GM06990 (cell line): ENCODE measurements at regions not wholly inside any gene's neighbourhood (a gene's known extent, or its start where the extent isn't known, plus 50 kb on each side); places are given as distances from the start of the nearest gene placed in this dataset.

Source experiments
- DNase-seq: peaks from one replicate; pipeline ENCODE4 v3.0.0-alpha.2; 2011; ENCODE audit not compliant: insufficient read length; ENCODE audit errors: extremely low read depth
- H3K27me3 ChIP-seq: replicated peaks from 2 replicates; pipeline ENCODE4 v1.6.0; 2011; ENCODE audit warnings: low read length; ENCODE audit not compliant: control insufficient read depth, insufficient read depth
- H3K36me3 ChIP-seq: 2 replicates; pipeline ENCODE4 v1.5.1; 2011; ENCODE audit warnings: low read length; ENCODE audit not compliant: control insufficient read depth, insufficient read depth
- H3K4me3 ChIP-seq: replicated peaks from 2 replicates; pipeline ENCODE4 v1.5.1; 2011; ENCODE audit warnings: low read depth, mild to moderate bottlenecking, control low read depth, low read length
- TF ChIP-seq, protein P1 (sequence below): IDR thresholded peaks from 2 replicates; pipeline ENCODE4 v1.5.1; 2011; ENCODE audit warnings: low read length, control low read depth, mild to moderate bottlenecking, inconsistent platforms; ENCODE audit not compliant: insufficient read depth, poor library complexity, severe bottlenecking

- TF ChIP-seq, protein P1, sequence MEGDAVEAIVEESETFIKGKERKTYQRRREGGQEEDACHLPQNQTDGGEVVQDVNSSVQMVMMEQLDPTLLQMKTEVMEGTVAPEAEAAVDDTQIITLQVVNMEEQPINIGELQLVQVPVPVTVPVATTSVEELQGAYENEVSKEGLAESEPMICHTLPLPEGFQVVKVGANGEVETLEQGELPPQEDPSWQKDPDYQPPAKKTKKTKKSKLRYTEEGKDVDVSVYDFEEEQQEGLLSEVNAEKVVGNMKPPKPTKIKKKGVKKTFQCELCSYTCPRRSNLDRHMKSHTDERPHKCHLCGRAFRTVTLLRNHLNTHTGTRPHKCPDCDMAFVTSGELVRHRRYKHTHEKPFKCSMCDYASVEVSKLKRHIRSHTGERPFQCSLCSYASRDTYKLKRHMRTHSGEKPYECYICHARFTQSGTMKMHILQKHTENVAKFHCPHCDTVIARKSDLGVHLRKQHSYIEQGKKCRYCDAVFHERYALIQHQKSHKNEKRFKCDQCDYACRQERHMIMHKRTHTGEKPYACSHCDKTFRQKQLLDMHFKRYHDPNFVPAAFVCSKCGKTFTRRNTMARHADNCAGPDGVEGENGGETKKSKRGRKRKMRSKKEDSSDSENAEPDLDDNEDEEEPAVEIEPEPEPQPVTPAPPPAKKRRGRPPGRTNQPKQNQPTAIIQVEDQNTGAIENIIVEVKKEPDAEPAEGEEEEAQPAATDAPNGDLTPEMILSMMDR, result no peak
- H3K27me3 ChIP-seq, result no peaks in the 10 kb centered on the region; the same call in 1 of the 2 replicates
Measured at GRCh38 chr10:78972160-78972946, 96.4 kb upstream of the ZMIZ1 start.

GRCh38 chr10:78972947-78973900 is 95.5 kb upstream of the ZMIZ1 start:
- no peaks in the 10 kb centered on the region; the same call in 1 of the 2 replicates for H3K27me3 ChIP-seq

More at GRCh38 chr10:78972160-78972946, 96.4 kb upstream of the ZMIZ1 start:
- Histone ChIP-seq H3K36me3 (no peaks in the 10 kb centered on the region), H3K4me3 (no peak overlapping the region)
- DNase-seq, result no peak

DNA sequence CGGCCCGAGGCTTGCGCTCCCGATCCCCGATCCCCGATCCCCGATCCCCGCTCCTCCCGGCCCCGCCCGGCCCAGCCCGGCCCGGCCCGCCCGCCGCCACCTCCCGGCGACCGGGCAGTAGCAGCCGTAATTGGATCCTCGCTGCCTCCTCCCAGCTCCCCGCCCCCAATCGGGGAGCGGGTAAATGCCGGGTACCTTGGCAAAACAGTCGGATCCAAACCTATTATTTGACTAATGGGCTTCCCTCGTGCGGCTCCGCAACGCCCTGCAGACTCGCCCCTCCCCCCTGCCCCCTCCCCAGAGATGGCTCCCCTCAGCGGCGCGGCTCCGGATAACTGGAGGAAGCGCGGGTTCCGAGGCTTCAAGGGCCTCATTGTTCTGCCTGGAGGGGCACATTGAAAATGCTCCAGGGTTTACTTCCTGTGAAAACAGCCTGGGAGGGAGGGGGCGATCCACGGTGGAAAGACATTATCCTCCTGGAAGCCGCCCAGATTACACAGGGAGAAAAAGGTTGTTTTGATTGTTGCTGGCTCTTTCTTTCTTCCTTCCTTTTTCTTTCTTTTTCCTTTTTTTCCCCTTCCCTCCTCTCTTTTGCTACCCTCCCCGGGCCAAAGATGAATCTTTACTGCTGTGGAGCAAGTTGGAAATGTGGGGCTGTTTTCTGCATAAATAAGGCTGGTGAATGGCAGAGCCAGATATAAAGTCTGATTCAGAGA is 94.7 kb upstream of the ZMIZ1 start:
- H3K27me3 ChIP-seq, result no peaks in the 10 kb centered on the region; the same call in 1 of the 2 replicates
- TF ChIP-seq, protein P1, result peak; percentile 3
- no peaks in the 10 kb centered on the region for H3K36me3 ChIP-seq
- H3K4me3 ChIP-seq, result peak overlapping the region; percentile 48
- peak; percentile 21 for DNase-seq

More at GRCh38 chr10:78972947-78973900, 95.5 kb upstream of the ZMIZ1 start:
- peak; percentile 75 for DNase-seq
- peak overlapping the region; percentile 48 for H3K4me3 ChIP-seq
- TF ChIP-seq, protein P1, result no peak
- H3K36me3 ChIP-seq, result no peaks in the 10 kb centered on the region

DNA sequence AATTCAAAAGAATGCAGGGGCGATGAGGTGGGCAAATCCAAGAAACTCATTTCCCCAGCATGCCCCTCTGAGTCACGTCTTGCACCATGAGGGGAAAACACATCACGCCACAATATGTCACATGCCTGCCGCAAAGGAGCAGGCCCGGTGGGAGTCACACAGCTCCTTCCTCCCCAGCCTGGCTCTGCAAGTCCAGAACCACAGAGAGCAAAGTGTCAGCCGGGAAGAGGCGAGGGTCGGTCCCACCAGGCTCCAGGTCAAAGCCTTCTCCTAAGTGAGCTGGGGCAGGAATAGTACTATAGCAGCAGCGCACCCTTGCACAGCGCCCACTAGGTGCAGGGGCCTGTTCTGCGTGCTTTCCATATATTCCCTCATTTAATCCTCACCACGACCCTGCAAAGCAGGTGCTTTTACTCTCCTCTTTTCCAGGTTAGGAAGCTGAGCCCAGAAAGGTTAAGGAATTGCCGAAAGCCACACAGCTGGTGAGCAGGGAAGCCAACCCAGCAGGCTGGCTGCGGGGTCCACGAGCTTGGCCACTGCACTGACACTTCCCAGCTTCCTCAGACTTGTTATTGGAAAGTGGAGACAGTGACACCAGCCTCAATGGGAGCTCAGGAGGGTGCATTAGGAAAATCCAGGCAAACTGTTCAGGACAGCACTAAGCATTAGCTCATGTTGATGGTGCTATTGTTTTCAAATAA is 94.0 kb upstream of the ZMIZ1 start:
- TF ChIP-seq, protein P1, result peak; percentile 85
- DNase-seq, result peak; percentile 29

DNA sequence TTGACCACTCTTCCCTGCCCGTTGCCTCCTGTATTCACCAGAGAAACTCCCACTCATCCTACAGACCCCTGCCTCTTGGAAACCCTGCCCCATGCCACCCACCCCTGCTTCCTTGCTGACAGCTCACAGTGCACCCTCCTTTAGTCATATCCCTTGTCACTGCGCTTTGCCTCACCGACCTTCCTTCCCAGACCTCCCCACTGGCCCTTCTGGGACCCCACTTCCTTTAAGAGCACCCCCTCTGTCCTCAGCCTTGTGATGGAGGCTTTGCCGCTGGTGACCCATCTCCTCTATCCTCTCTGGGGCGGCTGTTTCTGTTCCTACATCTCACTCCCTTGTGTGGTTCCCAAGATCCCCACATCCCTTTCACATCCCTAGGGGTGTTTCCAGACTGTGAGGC is 92.8 kb upstream of the ZMIZ1 start:
- TF ChIP-seq, protein P1, result no peak
- no peaks in the 10 kb centered on the region for H3K36me3 ChIP-seq
- no peaks in the 10 kb centered on the region; the same call in 1 of the 2 replicates for H3K27me3 ChIP-seq
- no peak for DNase-seq
- no peak overlapping the region for H3K4me3 ChIP-seq

More for the DNA sequence above, 94.0 kb upstream of the ZMIZ1 start:
- H3K36me3 ChIP-seq, result no peaks in the 10 kb centered on the region
- no peak overlapping the region for H3K4me3 ChIP-seq
- H3K27me3 ChIP-seq, result no peaks in the 10 kb centered on the region; the same call in 1 of the 2 replicates
